Uterus (tissue), 3 donors: ENCODE measurements at regions not wholly inside any gene's neighbourhood (a gene's known extent, or its start where the extent isn't known, plus 50 kb on each side); places are given as distances from the start of the nearest gene placed in this dataset.
"Not testable (repeated sequence)": the region's sequence is repeated elsewhere in the genome, so short reads cannot be mapped to it uniquely, and the experiment has no call there.

Source experiments
- DNase-seq, 2 donors: peaks; one replicate each; pipeline ENCODE4 v3.0.0-alpha.2; 2019 to 2020
- H3K27ac ChIP-seq, 2 donors: fragments of 200-600 bp; sonication (generic); 1 replicate in 1 of 2; 2 replicates in 1 of 2; pipeline ENCODE4 v1.5.1; 2016 to 2018
- H3K27me3 ChIP-seq, 2 donors: fragments of 200-600 bp; sonication (generic); one replicate each; pipeline ENCODE4 v1.5.1; 2018 to 2019; ENCODE audit warnings: control low read depth in 1 of 2
- H3K36me3 ChIP-seq, 2 donors: fragments of 200-600 bp; sonication (generic); one replicate each; pipeline ENCODE4 v1.5.1; 2019; ENCODE audit warnings: control low read depth in 1 of 2
- H3K4me1 ChIP-seq, 2 donors: fragments of 200-600 bp; sonication (generic); one replicate each; pipeline ENCODE4 v1.5.1; 2018 to 2019; ENCODE audit warnings: control low read depth in 1 of 2
- H3K4me3 ChIP-seq, 2 donors: fragments of 200-600 bp; sonication (generic); 1 replicate in 1 of 2; 2 replicates in 1 of 2; pipeline ENCODE4 v1.5.1; 2018 to 2019; ENCODE audit warnings: mild to moderate bottlenecking in 1 of 2
- H3K9me3 ChIP-seq, 2 donors: fragments of 200-600 bp; sonication (generic); one replicate each; pipeline ENCODE4 v1.5.1; 2019; ENCODE audit warnings: control low read depth in 1 of 2
- POLR2A ChIP-seq, 2 donors: fragments of 450-650 bp; IDR thresholded peaks; one replicate each; pipeline ENCODE4 v1.6.1; 2016; ENCODE audit warnings: antibody characterized with exemption in 2 of 2, mild to moderate bottlenecking in 1 of 2, moderate library complexity in 1 of 2
- intact Hi-C: fragments of 100-400 bp; cut with DNase I; formaldehyde crosslinking; loops from one replicate; pipeline ENCODE4 v1.15.1; 2023; ENCODE audit warnings: low total_unique reads
- TF ChIP-seq, protein P1 (sequence below), 4 experiments: fragments of 200-600 bp in 2 of 4; fragments of 450-650 bp in 2 of 4; sonication (generic) in 2 of 4; IDR thresholded peaks; one replicate each; pipeline ENCODE4 v1.5.1; 2016 to 2019; ENCODE audit warnings: antibody characterized with exemption in 4 of 4, mild to moderate bottlenecking in 2 of 4, moderate library complexity in 1 of 4
- donor health status: DM: yes; HTN: yes; CAD: no.

DNA sequence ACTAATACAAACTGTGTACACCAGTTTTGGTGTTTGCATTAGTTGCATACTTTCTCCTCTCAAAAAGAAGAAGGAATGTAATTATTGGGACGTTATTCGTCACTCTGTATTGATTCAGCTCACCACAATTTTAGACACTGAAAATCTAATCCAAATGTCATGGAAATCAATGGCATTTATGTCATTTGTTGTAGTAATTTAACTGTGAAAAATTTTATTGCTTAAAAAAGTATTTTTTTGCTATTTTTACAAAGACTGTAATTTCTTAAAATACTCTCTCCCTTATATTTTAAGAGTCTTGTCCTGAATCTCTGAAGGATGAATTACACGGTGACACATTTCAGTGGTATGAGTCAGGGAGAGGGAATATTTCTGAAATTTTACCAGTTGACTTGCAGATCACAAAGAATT is 2117.6 kb downstream of the PCDH9 start:
- TF ChIP-seq POLR2A (IDR thresholded peaks at IDR 0.05): no peak
- TF ChIP-seq, protein P1, sequence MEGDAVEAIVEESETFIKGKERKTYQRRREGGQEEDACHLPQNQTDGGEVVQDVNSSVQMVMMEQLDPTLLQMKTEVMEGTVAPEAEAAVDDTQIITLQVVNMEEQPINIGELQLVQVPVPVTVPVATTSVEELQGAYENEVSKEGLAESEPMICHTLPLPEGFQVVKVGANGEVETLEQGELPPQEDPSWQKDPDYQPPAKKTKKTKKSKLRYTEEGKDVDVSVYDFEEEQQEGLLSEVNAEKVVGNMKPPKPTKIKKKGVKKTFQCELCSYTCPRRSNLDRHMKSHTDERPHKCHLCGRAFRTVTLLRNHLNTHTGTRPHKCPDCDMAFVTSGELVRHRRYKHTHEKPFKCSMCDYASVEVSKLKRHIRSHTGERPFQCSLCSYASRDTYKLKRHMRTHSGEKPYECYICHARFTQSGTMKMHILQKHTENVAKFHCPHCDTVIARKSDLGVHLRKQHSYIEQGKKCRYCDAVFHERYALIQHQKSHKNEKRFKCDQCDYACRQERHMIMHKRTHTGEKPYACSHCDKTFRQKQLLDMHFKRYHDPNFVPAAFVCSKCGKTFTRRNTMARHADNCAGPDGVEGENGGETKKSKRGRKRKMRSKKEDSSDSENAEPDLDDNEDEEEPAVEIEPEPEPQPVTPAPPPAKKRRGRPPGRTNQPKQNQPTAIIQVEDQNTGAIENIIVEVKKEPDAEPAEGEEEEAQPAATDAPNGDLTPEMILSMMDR (IDR thresholded peaks at IDR 0.05): no peak
- Histone ChIP-seq H3K4me1 (no peaks in the 10 kb centered on the region), H3K27ac (no peak overlapping the region), H3K36me3 (no peaks in the 10 kb centered on the region), H3K4me3 (no peak overlapping the region), H3K9me3 (no peaks in the 10 kb centered on the region), H3K27me3 (no peaks in the 10 kb centered on the region)
- intact Hi-C loops: no loop called here
- DNase-seq: no peak

DNA sequence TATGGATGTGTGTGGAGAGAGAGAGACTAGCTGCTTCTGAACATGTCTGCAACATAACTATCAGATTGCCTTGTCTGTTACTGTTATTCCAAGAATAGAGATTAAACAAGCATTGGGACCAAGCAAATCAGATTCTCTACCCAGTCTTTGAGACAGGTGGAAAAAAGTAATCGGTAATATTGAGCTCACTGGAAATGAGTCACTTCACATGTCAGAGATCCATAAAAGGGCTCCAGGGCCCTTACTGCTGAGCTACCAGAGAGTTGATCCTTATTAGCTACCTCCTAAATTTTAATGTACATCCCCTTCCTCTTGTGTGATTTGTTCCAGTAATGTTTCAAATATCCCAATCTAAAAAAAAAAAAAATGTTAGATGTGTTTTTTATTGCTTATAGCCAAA is 2118.0 kb downstream of the PCDH9 start:
- no peak for DNase-seq
- no peak overlapping the region for H3K4me3 ChIP-seq
- H3K27me3 ChIP-seq: no peaks in the 10 kb centered on the region
- TF ChIP-seq, protein P1 (IDR thresholded peaks at IDR 0.05): no peak
- TF ChIP-seq POLR2A (IDR thresholded peaks at IDR 0.05): no peak
- H3K27ac ChIP-seq: no peak overlapping the region
- H3K4me1 ChIP-seq: no peaks in the 10 kb centered on the region
- H3K9me3 ChIP-seq: no peaks in the 10 kb centered on the region
- intact Hi-C loops: no loop called here
- no peaks in the 10 kb centered on the region for H3K36me3 ChIP-seq

- H3K27ac ChIP-seq: no peak overlapping the region
- no peaks in the 10 kb centered on the region for H3K9me3 ChIP-seq
- intact Hi-C loops: no loop called here
- DNase-seq: no peak
- TF ChIP-seq, protein P1 (IDR thresholded peaks at IDR 0.05): no peak
- TF ChIP-seq POLR2A (IDR thresholded peaks at IDR 0.05): no peak
- H3K36me3 ChIP-seq: no peaks in the 10 kb centered on the region
- H3K4me1 ChIP-seq: no peaks in the 10 kb centered on the region
- H3K4me3 ChIP-seq: no peak overlapping the region
- no peaks in the 10 kb centered on the region for H3K27me3 ChIP-seq
Measured at GRCh38 chr13:65111223-65111622, 2118.9 kb downstream of the PCDH9 start.

DNA sequence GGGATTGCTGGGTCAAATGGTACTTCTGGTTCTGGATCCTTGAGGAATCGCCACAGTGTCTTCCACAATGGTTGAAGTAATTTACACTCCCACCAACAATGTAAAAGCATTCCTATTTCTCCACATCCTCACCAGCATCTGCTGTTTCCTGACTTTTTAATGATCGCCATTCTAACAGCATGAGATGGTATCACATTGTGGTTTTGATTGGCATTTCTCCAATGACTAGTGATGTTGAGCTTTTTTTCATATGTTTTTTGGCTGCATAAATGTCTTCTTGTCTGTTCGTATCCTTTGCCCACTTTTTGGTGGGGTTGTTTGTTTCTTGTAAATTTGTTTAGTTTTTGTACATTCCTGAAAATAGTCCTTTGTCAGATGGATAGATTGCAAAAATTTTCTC is 2125.7 kb downstream of the PCDH9 start:
- H3K9me3 ChIP-seq, H3K27ac ChIP-seq, H3K27me3 ChIP-seq, DNase-seq, H3K4me1 ChIP-seq, intact Hi-C loops, H3K4me3 ChIP-seq, H3K36me3 ChIP-seq: not testable (repeated sequence)

DNA sequence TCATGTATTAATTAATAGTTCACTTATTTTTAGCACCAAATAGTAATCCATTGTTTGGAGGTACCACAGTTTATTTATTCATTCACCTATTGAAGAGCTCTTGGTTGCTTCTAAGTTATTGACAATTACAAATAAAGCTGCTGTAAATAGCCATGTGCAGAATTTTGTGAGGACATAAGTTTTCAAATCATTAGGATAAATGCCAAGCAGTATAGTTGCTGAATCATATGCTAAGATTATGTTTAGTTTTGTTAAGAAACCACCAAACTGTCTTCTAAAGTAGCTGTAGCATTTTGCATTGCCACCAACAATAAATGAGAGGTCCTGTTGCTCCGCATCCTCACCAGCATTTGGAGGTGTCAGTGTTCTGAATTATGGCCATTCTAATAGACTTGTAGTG is 2126.8 kb downstream of the PCDH9 start:
- H3K4me3 ChIP-seq: no peak overlapping the region
- intact Hi-C loops: no loop called here
- no peaks in the 10 kb centered on the region for H3K27me3 ChIP-seq
- TF ChIP-seq POLR2A (IDR thresholded peaks at IDR 0.05): no peak
- TF ChIP-seq, protein P1 (IDR thresholded peaks at IDR 0.05): no peak
- H3K9me3 ChIP-seq: no peaks in the 10 kb centered on the region
- H3K27ac ChIP-seq: no peak overlapping the region
- no peak for DNase-seq
- no peaks in the 10 kb centered on the region for H3K4me1 ChIP-seq
- H3K36me3 ChIP-seq: no peaks in the 10 kb centered on the region
